Large intestine (tissue), 3 donors: ENCODE measurements at regions not wholly inside any gene's neighbourhood (a gene's known extent, or its start where the extent isn't known, plus 50 kb on each side); places are given as distances from the start of the nearest gene placed in this dataset.

Experiments
- DNase-seq, 2 donors: peaks; one replicate each; pipeline versions ENCODE4 v3.0.0 to v3.0.0-alpha.2; 2013
- H3K27ac ChIP-seq: one replicate; pipeline ENCODE4 v1.5.1; 2013; ENCODE audit warnings: low read length
- H3K27me3 ChIP-seq: 2 replicates; pipeline ENCODE4 v1.6.1; 2013; ENCODE audit warnings: low read length; ENCODE audit not compliant: control insufficient read depth, insufficient read depth
- H3K36me3 ChIP-seq: 2 replicates; pipeline ENCODE4 v1.6.1; 2013; ENCODE audit warnings: low read length; ENCODE audit not compliant: control insufficient read depth, insufficient read depth
- H3K4me1 ChIP-seq: one replicate; pipeline ENCODE4 v1.6.1; 2013; ENCODE audit warnings: low read length; ENCODE audit not compliant: control insufficient read depth, insufficient read depth
- H3K4me3 ChIP-seq: one replicate; pipeline ENCODE4 v1.5.1; 2013; ENCODE audit warnings: low read length
- H3K9me3 ChIP-seq: one replicate; pipeline ENCODE4 v1.6.1; 2013; ENCODE audit warnings: mild to moderate bottlenecking, low read depth, low read length, moderate library complexity; ENCODE audit not compliant: control insufficient read depth
- WGBS: methylation state at CpG from one replicate; pipeline ENCODE4 v1.1.5; 2013; ENCODE audit warnings: low lambda C conversion rate; ENCODE audit not compliant: insufficient coverage; 5-methylcytosine and 5-hydroxymethylcytosine counted together

- WGBS, result 100% methylated on average over 1 of the region's 3 CpGs
- Histone ChIP-seq H3K27ac (no peak overlapping the region), H3K4me1 (no peaks in the 10 kb centered on the region), H3K36me3 (no peaks in the 10 kb centered on the region), H3K27me3 (no peaks in the 10 kb centered on the region), H3K4me3 (no peak overlapping the region), H3K9me3 (no peaks in the 10 kb centered on the region)
- no peak for DNase-seq
These were observed 246.1 kb downstream of the TBL1XR1 start for GRCh38 chr3:176951144-176951543.

DNA sequence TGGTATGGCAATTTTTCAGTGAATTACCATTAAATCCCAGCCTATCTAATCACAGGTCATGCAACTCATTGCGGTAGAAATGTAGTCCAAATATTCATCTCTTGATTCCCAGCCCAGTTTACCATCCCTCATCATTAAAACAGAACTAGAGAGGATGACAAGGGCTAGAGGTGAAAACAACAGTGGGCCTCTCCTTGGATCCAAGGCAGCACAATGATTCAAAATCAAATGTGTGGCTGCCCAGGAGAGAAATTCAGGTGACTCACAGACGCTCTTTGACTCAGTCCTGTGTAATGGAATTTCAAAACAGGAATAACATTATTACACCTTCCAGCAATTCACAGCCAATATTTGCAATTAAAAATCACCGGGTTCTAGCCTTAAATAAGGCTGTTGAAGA lies 246.5 kb downstream of the TBL1XR1 start:
- no CpG with 5 or more reads among the region's 3 CpGs for WGBS
- no peaks in the 10 kb centered on the region for H3K27me3 ChIP-seq
- DNase-seq, result no peak
- H3K4me1 ChIP-seq, result no peaks in the 10 kb centered on the region
- H3K27ac ChIP-seq, result no peak overlapping the region
- H3K4me3 ChIP-seq, result no peak overlapping the region
- no peaks in the 10 kb centered on the region for H3K9me3 ChIP-seq
- H3K36me3 ChIP-seq, result no peaks in the 10 kb centered on the region

- no peak for DNase-seq
- no peak overlapping the region for H3K27ac ChIP-seq
- H3K27me3 ChIP-seq, result no peaks in the 10 kb centered on the region
- no peaks in the 10 kb centered on the region for H3K9me3 ChIP-seq
- H3K4me1 ChIP-seq, result no peaks in the 10 kb centered on the region
- no peaks in the 10 kb centered on the region for H3K36me3 ChIP-seq
- no peak overlapping the region for H3K4me3 ChIP-seq
- no CpG with 5 or more reads among the region's 2 CpGs for WGBS
These were observed 249.1 kb downstream of the TBL1XR1 start for GRCh38 chr3:176948151-176948550.

- Histone ChIP-seq H3K4me3 (no peak overlapping the region), H3K9me3 (no peaks in the 10 kb centered on the region), H3K27ac (no peak overlapping the region), H3K36me3 (no peaks in the 10 kb centered on the region), H3K4me1 (no peaks in the 10 kb centered on the region), H3K27me3 (no peaks in the 10 kb centered on the region)
- no peak for DNase-seq
- no CpG with 5 or more reads among the region's 9 CpGs for WGBS
These were observed 251.1 kb downstream of the TBL1XR1 start for GRCh38 chr3:176946202-176946601.

DNA sequence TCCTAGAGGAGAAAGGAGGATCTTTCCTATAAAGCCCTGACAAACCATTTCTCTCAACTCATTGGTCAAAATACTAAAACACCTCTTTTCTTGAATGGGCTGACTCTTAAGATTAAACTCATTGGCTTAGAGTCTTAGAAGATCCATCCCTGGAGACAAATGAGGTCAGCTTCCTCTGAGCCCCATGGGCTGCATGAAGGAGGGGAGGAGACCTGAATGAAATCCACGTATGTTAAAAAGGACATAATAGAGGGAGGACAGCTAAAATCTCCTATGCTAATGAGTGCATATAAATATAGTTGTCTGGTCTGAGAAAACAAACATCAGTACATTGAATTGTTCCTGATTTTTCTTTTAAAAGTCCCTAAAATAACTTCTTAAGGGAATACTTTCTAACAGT lies 255.0 kb downstream of the TBL1XR1 start:
- no peak overlapping the region for H3K27ac ChIP-seq
- no peak overlapping the region for H3K4me3 ChIP-seq
- H3K4me1 ChIP-seq, result no peaks in the 10 kb centered on the region

GRCh38 chr3:176941689-176942088 lies 255.6 kb downstream of the TBL1XR1 start:
- H3K4me3 ChIP-seq, result no peak overlapping the region
- H3K9me3 ChIP-seq, result no peaks in the 10 kb centered on the region
- no peaks in the 10 kb centered on the region for H3K27me3 ChIP-seq
- no peaks in the 10 kb centered on the region for H3K4me1 ChIP-seq
- DNase-seq, result no peak
- H3K36me3 ChIP-seq, result no peaks in the 10 kb centered on the region
- no peak overlapping the region for H3K27ac ChIP-seq

More for the DNA sequence above, 255.0 kb downstream of the TBL1XR1 start:
- no peaks in the 10 kb centered on the region for H3K9me3 ChIP-seq
- 100% methylated on average over 1 of the region's 1 CpG for WGBS
- no peak for DNase-seq
- no peaks in the 10 kb centered on the region for H3K36me3 ChIP-seq
- H3K27me3 ChIP-seq, result no peaks in the 10 kb centered on the region

DNA sequence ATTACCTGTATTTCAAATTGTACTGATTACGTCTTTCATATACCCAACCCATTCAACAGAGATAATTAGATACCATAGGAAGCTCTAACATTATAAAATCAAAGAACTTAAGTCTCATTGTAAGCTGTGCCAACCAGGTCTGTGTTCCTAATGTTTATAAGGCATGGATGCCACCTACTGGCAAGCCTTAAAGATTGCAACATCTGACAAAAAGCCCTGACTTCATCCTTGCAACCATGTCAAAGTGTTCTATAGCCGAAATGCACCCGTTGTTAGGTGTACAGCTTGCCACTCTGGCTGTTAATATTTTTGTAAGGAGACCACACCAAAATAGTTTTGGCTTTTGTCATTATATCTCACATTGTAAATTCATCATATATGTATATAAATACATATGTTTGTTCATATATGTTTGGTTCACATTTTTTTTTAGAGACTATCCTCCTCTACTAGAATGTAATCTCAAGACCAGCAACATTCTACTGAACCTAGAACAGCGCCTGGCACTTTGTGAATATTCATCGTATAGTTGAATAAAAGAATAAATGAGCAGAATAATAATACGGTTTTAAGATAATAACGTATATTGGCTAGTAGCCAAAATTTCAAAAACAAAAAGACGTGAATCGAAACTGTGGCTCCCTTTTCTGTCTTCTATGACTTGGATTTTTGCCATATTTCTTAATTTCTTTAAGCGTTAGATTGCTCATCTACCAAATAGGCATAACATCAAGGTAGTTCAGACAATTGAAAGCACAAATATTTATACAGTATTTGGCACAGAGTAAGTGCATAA lies 258.1 kb downstream of the TBL1XR1 start:
- Histone ChIP-seq H3K9me3 (no peaks in the 10 kb centered on the region), H3K4me3 (no peak overlapping the region)

DNA sequence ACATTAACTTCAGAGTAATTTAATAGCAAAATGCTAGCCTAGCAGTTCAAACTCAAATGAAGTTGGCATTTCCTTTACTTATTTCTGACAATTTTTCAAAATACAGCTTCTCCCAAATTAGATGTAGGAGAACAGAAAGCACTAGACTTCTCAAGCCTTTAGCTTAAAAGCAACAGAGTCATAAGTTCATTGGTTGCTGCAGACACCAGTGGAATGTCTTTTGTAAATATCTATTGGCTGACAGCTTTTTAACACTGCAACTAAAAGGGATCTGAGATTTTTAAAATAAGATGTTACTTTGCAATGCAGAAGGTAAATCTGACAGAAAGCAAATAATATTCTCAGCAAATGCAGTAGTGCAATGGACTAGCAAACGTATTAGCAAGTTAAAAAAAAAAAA lies 259.3 kb downstream of the TBL1XR1 start:
- no peak for DNase-seq
- H3K27me3 ChIP-seq, result no peaks in the 10 kb centered on the region
- 86% methylated on average over 1 of the region's 1 CpG for WGBS
- no peak overlapping the region for H3K4me3 ChIP-seq
- no peak overlapping the region for H3K27ac ChIP-seq
- H3K9me3 ChIP-seq, result no peaks in the 10 kb centered on the region
- H3K4me1 ChIP-seq, result no peaks in the 10 kb centered on the region
- H3K36me3 ChIP-seq, result no peaks in the 10 kb centered on the region

More for the DNA sequence above, 258.1 kb downstream of the TBL1XR1 start:
- DNase-seq, result peak; percentile 31 to 49
- H3K4me1 ChIP-seq, result no peaks in the 10 kb centered on the region
- WGBS, result 91% methylated on average over 6 of the region's 10 CpGs
- H3K27ac ChIP-seq, result no peak overlapping the region
- H3K36me3 ChIP-seq, result no peaks in the 10 kb centered on the region
- H3K27me3 ChIP-seq, result no peaks in the 10 kb centered on the region

DNA sequence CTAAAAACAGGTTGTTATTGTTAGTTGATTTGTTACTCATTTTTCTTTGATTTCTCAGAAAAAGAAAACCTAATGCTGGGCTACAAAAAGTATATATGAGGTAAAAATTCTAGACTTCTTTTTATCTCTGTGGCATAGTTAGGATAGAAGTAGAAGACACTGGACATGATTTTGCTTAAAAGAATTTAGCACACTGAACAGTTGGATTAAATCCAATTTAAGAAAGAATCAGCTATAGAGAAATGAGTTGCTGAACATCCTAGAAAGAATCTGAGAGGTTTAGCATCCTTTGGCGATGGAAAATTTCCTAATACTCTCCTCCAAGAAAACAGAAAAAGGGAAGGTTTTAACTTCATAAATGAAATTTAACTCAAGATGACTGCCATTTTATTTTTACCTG lies 259.7 kb downstream of the TBL1XR1 start:
- WGBS, result 100% methylated on average over 1 of the region's 1 CpG
- Histone ChIP-seq H3K27me3 (no peaks in the 10 kb centered on the region), H3K4me3 (no peak overlapping the region), H3K27ac (no peak overlapping the region), H3K9me3 (no peaks in the 10 kb centered on the region), H3K4me1 (no peaks in the 10 kb centered on the region), H3K36me3 (no peaks in the 10 kb centered on the region)
- no peak for DNase-seq

- Histone ChIP-seq H3K4me1 (no peaks in the 10 kb centered on the region), H3K4me3 (no peak overlapping the region), H3K27me3 (no peaks in the 10 kb centered on the region), H3K36me3 (no peaks in the 10 kb centered on the region), H3K9me3 (no peaks in the 10 kb centered on the region), H3K27ac (no peak overlapping the region)
- DNase-seq, result no peak
- no CpG with 5 or more reads among the region's 2 CpGs for WGBS
These were observed 261.9 kb downstream of the TBL1XR1 start for GRCh38 chr3:176935194-176935888.

DNA sequence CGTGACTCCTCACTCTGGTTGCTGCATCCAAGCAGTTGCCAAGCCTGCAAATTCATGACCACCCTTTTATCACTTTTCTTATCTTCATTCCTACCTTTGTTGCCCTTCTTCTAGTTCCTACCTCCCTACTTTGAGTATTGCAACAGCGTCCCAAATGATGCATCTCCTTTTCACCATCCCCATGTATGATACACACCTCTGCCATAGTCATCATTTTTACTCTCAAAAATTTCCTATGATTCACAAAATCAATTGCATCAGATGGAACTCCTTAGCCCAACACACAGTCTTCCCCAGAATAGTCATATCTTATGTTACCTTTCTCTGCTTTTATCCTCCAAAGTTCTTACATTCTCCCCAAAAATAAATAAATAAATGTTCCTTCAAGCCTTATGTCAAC lies 262.6 kb downstream of the TBL1XR1 start:
- WGBS, result 90% methylated on average over 2 of the region's 2 CpGs
- no peak overlapping the region for H3K4me3 ChIP-seq
- no peak for DNase-seq
- no peaks in the 10 kb centered on the region for H3K9me3 ChIP-seq
- H3K27ac ChIP-seq, result no peak overlapping the region
- no peaks in the 10 kb centered on the region for H3K27me3 ChIP-seq
- no peaks in the 10 kb centered on the region for H3K36me3 ChIP-seq
- H3K4me1 ChIP-seq, result no peaks in the 10 kb centered on the region
